HL-60 (cell line): ENCODE measurements at regions not wholly inside any gene's neighbourhood (a gene's known extent, or its start where the extent isn't known, plus 50 kb on each side); places are given as distances from the start of the nearest gene placed in this dataset.

ENCODE experiments used
- DNase-seq, 2 experiments: peaks; one replicate each; pipeline ENCODE4 v3.0.0-alpha.2; 2010 to 2020; ENCODE audit warnings: low read depth in 1 of 2, low spot score in 1 of 2
- H3K27ac ChIP-seq: fragments of 250-450 bp; sonication (Bioruptor Pico); replicated peaks from 2 replicates; pipeline ENCODE4 v1.5.1; 2020; ENCODE audit warnings: mild to moderate bottlenecking, moderate library complexity
- H3K27me3 ChIP-seq: fragments of 250-450 bp; sonication (Bioruptor Pico); 2 replicates; pipeline ENCODE4 v1.5.1; 2021; ENCODE audit warnings: mild to moderate bottlenecking, moderate library complexity; ENCODE audit not compliant: insufficient read depth, poor library complexity, severe bottlenecking
- H3K4me3 ChIP-seq: replicated peaks from 2 replicates; pipeline ENCODE4 v1.5.1; 2011; ENCODE audit warnings: mild to moderate bottlenecking, control low read depth, low read length; ENCODE audit not compliant: insufficient read depth
- GABPA ChIP-seq: IDR thresholded peaks from 2 replicates; pipeline ENCODE4 v1.6.1; 2012; ENCODE audit warnings: low read depth
- POLR2AphosphoS5 ChIP-seq: IDR thresholded peaks from 2 replicates; pipeline ENCODE4 v1.6.1; 2012; ENCODE audit warnings: low read depth
- SPI1 ChIP-seq: IDR thresholded peaks from 2 replicates; pipeline ENCODE4 v1.6.1; 2012; ENCODE audit warnings: low read depth, mild to moderate bottlenecking, borderline replicate concordance
- TF ChIP-seq, protein P1 (sequence below): IDR thresholded peaks from 2 replicates; pipeline ENCODE4 v1.6.1; 2012; ENCODE audit warnings: low read depth; ENCODE audit not compliant: insufficient replicate concordance
- TF ChIP-seq, protein P2 (sequence below): IDR thresholded peaks from one replicate; pipeline ENCODE4 v1.5.1; 2011; ENCODE audit warnings: low read length, control low read depth, inconsistent platforms; ENCODE audit not compliant: insufficient read depth

DNA sequence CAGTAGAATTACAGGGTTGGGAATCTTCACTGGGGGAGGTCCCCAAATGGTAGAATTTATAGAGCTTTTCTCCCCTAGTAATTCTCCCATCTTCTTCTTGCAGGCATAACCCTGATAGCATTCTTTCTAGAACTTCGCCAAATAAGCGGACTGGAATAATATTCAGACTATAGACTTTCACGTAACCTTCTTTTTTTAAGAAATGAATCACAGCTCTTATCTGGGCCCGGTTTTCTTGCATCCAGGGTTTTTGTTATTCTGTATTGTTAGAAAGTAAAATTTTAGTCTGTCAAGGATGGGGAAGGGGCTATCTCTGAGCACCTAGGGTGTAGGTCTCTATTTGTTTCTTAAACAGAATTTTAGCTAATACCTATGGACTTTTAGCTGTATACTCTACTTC lies 476.8 kb upstream of the CITED2 start:
- Histone ChIP-seq H3K4me3 (no peak overlapping the region), H3K27me3 (no peaks in the 10 kb centered on the region), H3K27ac (no peak overlapping the region)
- TF ChIP-seq SPI1 = no peak
- TF ChIP-seq, protein P1, sequence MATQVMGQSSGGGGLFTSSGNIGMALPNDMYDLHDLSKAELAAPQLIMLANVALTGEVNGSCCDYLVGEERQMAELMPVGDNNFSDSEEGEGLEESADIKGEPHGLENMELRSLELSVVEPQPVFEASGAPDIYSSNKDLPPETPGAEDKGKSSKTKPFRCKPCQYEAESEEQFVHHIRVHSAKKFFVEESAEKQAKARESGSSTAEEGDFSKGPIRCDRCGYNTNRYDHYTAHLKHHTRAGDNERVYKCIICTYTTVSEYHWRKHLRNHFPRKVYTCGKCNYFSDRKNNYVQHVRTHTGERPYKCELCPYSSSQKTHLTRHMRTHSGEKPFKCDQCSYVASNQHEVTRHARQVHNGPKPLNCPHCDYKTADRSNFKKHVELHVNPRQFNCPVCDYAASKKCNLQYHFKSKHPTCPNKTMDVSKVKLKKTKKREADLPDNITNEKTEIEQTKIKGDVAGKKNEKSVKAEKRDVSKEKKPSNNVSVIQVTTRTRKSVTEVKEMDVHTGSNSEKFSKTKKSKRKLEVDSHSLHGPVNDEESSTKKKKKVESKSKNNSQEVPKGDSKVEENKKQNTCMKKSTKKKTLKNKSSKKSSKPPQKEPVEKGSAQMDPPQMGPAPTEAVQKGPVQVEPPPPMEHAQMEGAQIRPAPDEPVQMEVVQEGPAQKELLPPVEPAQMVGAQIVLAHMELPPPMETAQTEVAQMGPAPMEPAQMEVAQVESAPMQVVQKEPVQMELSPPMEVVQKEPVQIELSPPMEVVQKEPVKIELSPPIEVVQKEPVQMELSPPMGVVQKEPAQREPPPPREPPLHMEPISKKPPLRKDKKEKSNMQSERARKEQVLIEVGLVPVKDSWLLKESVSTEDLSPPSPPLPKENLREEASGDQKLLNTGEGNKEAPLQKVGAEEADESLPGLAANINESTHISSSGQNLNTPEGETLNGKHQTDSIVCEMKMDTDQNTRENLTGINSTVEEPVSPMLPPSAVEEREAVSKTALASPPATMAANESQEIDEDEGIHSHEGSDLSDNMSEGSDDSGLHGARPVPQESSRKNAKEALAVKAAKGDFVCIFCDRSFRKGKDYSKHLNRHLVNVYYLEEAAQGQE = no peak
- no peak for TF ChIP-seq GABPA
- TF ChIP-seq, protein P2, sequence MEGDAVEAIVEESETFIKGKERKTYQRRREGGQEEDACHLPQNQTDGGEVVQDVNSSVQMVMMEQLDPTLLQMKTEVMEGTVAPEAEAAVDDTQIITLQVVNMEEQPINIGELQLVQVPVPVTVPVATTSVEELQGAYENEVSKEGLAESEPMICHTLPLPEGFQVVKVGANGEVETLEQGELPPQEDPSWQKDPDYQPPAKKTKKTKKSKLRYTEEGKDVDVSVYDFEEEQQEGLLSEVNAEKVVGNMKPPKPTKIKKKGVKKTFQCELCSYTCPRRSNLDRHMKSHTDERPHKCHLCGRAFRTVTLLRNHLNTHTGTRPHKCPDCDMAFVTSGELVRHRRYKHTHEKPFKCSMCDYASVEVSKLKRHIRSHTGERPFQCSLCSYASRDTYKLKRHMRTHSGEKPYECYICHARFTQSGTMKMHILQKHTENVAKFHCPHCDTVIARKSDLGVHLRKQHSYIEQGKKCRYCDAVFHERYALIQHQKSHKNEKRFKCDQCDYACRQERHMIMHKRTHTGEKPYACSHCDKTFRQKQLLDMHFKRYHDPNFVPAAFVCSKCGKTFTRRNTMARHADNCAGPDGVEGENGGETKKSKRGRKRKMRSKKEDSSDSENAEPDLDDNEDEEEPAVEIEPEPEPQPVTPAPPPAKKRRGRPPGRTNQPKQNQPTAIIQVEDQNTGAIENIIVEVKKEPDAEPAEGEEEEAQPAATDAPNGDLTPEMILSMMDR = no peak
- no peak for TF ChIP-seq POLR2AphosphoS5
- no peak for DNase-seq

DNA sequence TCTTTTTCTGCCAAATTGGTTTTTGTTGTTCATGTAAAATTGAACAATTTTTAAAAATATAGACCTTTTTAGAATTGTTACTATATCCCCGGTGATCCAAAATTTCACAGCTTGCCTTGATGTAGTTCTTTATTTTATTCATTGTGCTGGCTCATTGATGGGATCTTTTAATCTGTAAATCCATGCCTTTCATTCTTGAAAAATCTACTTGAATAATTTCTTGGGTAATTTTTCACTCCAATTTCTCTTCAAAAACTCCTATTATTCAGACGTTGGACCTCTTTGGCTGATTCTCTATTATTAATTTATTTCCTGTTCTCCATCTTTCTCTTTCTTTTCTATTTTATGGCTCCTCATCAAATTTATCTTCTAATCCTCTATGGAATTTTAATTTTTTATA lies 476.1 kb upstream of the CITED2 start:
- H3K4me3 ChIP-seq = no peak overlapping the region
- no peak overlapping the region for H3K27ac ChIP-seq
- TF ChIP-seq GABPA (no peak), POLR2AphosphoS5 (no peak), SPI1 (no peak)
- TF ChIP-seq, protein P2 = no peak
- TF ChIP-seq, protein P1 = no peak
- no peak for DNase-seq
- H3K27me3 ChIP-seq = no peaks in the 10 kb centered on the region

DNA sequence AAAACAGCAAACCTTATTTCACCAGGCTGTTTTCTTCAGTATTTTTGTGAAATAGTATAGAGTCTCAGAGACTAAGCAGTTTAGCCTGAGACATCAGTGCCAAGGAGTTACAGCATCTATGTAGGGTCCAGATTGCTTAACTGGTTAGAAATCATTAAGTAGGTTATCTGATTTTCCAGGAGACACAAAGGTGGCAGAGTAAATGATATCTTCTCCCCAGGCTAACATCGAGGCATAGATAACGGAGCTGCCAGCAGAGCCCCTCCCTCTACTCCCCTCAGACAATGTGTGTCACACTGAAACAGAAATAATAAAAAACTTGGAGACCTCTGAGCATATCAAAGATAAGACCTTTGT lies 473.0 kb upstream of the CITED2 start:
- no peak overlapping the region for H3K4me3 ChIP-seq
- H3K27ac ChIP-seq = no peak overlapping the region
- H3K27me3 ChIP-seq = no peaks in the 10 kb centered on the region
- TF ChIP-seq, protein P2 = no peak
- DNase-seq = no peak

DNA sequence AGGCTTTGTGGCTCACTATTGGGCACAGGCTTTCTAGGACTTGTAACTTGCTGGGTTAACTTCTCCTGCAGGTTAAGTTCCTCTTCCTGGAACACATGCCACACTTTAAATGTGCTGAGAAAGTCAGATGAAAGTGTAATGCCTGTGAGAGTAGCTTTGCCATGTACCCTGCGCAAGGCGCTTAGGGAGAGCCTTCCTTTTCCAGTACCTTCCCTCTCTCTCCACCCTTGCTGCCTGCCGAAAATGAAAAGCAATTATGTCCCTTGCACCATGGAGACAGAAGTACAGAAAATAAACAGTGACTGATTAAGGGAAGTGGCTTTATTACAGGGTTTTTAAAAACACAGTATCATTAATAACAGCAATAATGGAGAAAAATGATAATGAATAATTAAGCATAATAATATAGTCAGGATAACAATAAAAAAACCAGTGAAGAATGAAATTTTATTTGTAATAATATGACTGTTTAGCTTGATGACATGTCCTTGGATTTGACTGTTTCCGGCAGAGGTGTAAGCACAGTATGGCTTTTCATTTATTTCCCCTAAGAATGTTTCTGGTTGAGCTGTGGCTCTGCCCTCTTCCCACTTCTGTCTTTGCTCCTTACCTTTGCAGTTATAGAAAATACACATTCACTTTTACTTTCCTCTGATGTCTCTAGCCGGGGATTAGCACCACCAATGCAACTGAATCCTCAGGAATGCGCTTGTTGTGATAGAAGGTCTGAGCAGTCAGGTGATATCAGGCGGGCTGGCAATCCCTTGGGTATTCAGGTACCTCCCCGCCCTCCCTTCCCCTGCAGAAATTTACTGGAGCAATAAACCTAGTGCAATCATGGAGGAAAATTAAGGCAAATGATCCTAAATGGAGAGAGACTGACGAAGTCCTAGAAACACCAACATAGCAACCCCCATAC lies 472.3 kb upstream of the CITED2 start:
- Histone ChIP-seq H3K27me3 (no peaks in the 10 kb centered on the region), H3K27ac (peak overlapping the region; percentile 65), H3K4me3 (no peak overlapping the region)
- DNase-seq = peak; percentile 44 to 61
- peak; percentile 55; the same call in 1 of the 2 replicates for TF ChIP-seq SPI1
- TF ChIP-seq, protein P1 = no peak
